Hematopoietic multipotent progenitor cell treated with erythropoietin and hydrocortisone succinate and interleukin-3 and kit ligand, for 8 days (in vitro differentiated cells): ENCODE measurements at regions not wholly inside any gene's neighbourhood (a gene's known extent, or its start where the extent isn't known, plus 50 kb on each side); places are given as distances from the start of the nearest gene placed in this dataset.
"Not testable (repeated sequence)": the region's sequence is repeated elsewhere in the genome, so short reads cannot be mapped to it uniquely, and the experiment has no call there.

Experiments
- DNase-seq: peaks from one replicate; pipeline ENCODE4 v3.0.0-alpha.2; 2015

DNA sequence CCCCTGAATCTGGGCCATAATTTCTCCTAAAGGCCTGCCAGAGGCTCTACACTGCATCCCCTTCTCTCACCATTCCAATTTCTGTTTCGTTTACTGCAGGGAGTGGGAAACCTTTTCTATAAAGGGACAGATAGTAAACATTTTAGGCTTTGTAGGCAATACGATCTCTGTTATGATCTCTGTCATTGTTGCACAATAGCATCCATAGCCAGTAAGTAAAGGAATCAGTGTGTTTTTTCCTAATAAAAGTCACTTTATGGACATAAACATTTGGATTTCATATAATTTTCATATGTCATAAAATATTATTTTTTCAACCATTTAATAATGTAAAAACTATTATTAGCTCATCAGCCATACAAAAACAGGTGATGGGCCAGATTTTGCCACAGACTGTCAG, 531.7 kb downstream of the DSC3 start:
- DNase-seq, result no peak

DNA sequence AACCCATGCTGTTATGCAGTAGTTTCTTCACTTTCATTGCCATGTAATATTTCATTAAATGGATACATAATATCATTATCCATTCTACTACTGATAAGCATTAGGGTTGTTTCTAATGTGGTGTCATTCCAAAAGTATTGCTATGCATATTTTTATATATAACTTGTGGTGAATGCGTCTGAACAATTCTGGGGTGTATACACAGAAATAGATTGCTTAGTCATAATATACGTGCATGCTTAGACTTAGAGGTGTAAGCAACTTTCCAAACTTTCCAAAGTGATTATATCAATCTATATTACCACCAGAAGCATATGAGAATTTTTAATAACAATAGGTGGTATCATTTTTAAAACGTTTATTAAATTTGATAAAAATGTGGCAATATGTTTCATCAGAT, 540.9 kb downstream of the DSC3 start:
- no peak for DNase-seq

DNA sequence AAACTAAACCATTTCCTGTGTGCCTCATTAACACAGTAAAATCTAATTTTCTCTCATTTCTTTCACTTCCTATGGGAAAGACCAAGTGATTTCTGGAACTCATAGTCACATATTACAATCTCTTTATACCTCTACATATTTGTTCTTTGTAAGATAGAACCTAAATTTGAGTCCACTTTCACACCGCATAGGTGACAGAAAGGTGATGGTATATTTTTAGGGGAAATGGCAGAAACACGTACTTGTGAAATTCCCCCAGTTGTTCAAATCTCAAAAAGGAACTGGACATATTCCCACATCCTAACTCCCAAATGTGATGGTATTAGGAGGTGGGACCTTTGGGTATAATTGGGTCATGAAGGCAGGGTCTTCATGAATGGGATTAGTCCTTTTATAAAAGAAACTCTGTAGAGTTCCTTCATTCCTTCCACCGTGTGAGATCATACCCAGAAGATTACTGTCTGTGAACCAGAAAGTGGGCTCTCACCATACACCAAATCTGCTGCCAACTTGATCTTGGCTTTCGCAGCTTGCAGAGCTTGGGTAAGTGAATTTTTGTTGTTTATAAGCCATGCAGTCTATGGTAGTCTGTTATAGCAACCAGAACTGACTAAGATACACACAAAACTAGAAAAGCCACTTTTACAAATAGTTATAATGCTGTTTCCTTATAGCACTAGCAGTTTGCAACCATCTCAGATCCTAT, 542.1 kb downstream of the DSC3 start:
- DNase-seq, result no peak

DNA sequence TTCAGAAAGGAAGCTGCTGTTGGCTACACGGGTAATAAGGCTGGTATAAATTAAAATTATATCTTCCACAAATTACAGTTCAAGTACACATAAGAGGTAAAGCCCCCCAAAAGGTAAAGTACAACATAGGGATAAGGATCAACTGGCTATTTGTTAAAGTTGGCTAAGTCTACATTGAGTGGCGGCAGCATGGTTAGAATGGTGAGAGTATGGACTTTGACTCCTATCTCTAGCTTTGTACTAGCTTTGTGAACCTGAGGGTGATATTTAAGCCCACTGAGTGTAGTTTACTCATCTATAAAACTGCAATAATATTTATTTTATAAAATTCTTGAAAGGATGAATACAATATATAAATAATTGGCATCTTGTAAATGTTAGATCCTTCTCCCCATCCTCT, 542.8 kb downstream of the DSC3 start:
- DNase-seq, result no peak

DNA sequence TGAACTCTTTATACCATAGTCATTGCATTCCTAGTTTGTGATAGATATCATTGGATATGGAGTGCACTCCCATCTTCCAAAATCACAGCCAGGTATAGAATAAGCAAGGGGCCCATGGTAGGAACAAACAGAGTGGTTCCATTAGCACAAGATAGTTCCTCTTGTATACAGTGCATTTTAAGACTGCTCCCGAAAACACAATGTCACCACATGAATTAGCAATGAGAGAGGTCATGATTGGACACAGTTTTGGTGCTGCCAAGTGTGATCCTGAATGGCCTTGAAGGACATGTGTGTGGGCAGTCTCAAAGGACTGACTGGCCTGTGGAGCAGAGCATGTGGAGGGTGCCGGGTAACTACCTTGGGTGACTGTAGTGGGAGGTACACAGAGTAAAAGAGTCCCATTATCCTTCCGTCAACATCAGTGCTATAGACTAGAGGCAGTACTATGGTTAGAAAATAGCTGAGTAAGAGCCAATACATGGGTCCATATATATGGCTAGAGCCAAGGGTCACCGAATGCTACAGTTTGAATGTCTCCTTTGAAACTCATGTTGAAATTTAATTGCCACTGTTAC, 549.9 kb downstream of the DSC3 start:
- no peak for DNase-seq

DNA sequence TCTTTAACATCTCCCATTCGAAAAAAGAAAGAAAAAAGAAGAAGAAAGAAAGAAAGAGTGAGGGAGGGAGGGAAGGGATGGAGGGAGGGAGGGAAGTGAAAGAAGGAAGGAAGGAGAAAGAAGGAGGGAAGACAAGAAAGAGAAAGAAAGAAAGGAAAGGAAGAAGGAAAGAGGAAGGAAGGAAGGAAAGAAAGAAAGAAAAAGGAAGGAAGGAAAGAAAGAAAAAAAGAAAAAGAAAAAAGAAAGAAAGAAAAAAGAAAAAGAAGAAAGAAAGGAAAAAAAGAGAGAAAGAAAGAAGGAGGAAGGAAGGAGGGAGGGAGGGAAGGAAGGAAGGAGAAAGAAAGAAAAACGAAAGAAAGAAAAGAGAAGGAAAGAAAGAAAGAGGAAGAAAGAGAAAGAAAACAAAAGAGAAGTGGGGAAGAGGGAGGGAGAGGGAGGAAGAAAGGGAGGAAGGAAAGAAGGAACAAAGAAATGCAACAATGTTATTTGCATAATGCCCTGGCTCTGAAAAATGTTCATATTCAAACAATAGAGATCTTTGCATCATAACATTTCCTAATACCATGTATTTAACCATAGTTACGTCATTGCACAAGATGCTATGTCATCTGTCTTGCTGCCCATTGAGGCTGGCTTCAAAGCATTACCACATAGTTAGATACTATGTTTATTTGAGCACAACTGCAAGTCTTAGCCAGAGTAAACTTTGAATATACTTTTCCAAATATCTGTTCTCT, 550.6 kb downstream of the DSC3 start:
- no peak for DNase-seq

DNA sequence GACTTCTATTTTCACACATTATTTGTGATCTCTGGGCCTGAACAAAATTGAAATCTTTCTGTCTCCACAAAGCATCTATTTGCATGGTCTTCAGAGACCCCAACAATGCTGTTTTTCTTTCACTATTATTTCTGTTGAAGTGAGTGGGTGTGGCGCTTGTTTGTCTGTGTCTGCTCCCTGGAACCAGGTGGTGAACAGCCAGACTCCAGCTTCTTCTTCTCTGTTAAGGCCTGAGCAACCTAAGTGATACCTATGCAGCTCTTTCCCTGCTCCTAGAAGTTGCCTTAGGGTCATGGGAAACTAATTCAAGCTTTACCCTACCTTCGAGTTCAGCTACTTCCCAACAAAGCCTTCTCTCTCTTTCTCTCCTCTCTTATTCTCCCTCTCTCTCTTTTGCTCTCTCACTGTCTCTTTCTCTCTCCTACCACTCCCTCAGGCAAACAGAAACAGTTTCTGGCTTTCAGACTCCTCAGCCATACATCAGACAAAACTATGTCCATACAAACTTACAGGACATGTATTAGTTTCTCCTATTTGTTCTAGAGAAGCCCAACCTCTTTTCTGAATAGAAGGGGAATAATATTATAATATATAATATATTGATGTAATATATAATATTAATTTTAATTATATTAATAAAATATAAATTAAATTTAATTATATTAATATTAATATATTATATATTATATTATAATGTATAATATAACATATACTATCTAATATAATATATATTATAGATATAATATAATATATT, 552.5 kb downstream of the DSC3 start:
- peak; percentile 4 for DNase-seq

DNA sequence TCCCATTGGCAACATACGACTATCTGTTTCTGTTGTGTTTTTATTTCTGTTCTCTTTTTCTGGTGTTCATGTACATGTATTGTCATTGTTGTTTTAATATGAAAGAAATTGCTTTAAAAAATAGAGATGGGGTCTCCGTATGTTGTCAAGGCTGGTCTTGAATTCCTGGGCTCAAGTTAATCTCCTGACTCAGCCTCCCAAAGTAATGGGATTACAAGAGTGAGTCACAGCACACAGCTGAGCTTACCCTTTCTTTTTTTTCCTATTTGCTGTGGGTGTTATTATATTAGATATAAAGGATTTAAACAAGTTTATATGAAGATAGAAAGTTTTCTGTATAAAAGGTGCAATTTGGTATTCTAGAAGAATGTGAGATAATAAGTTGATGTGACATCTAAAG, 554.6 kb downstream of the DSC3 start:
- no peak for DNase-seq

DNA sequence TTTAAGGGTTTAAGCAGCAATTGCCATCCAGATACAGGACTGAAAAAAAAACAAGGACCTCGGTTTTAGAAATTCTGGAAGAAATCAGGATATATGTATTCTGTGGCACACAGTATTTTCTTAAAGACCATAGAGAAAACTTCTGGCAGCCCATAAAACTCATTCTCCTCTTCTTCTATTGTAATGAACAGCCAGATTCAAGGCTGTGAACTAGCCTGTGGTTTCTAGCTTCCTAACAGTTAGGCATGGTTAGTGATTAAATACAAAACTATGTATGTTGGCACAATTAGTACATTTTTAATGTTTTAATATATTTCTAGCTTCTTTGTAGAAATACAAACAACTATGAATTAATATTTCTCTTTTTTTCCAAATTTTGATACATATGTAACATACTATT, 555.7 kb downstream of the DSC3 start:
- no peak for DNase-seq

DNA sequence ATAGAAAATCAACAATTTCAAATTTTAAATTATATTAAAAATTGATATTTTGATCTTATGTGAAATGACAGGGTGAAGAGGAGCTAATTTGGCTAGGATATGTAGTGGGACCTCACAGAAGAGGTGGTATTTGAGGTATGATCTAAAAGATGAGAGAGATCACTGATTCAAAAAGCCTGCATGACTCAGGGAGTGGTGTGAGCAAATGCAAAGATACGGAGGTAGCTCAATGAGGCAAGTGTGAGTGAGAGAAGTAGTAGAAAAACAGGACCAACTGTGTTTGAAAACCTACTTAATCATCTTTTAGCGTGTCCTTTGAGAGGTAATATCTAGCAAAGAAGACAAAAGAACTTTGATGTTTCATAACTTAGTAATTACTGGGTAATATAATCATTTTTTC, 557.5 kb downstream of the DSC3 start:
- DNase-seq, result no peak

DNA sequence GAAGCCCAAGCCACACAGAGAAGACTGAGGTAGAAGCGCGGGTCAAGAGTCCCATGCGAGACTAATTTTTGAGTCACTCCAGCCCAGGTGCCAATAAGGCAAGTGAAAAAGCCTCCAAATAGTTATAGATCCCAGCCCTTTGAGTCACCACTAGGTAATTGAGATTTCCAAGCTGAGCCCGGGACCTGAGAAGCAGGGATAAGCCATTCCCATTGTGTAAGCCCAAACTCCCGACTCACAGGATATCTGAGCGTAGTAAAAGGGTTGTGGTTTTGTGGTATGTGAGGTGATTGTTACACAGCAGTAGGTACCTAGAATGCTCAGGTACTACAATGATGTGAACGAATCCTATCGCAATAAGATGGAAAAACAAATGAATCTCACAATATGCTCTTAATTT, 560.7 kb downstream of the DSC3 start:
- no peak for DNase-seq

DNA sequence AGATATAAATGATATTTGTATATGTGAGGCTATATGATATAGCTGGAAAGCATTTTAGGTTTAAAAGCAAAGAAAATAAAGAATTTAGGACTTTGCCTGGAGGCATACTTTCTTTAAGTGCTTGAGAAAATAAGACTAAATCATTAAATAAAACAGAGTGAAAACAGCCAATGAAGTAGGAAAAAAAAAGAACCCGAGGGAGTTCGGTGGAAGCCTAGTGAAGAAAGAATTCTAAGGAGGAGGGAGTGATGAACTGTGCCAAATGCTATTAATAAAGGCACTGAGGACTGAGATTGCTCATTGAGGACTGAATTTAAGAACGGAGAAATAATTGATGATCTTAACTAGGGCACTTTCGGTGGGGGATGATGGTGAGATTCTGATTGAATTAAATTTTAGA, 573.5 kb downstream of the DSC3 start:
- DNase-seq, result no peak

DNA sequence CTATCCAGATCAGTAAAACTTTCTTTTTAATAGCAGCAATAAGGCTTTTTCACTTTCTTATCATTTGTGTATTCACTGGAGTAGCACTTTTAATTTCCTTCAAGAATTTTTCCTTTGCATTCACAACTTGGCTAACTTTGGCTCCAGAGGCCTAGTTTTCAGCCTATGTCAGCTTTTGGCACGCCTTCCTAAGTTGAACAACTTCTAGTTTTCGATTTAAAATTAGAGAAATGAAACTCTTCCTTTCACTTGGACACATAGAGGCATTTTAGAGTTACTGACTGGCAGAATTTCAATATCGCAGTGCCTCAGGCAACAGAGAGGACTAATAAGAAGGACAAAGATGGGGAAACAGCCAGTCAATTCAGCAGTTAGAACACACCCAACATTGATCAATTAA, 577.4 kb downstream of the DSC3 start:
- no peak for DNase-seq

DNA sequence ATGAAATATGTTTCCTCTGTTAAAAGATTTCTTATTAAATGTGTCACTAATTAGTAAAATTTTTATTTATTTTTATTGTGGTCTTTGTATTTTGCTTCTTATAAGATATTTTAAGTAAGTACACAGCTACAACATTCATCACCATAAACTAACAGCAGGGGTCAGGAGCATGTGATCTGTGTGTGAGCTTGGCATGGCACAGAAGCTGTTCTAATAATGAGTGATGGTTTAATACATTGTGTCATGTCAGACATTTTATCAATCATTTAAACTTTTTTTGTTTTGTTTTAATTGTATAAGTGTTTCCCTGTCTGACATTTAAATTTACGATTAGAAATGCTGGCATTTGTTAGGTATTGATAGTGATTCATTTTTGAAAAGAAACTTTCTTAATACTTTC, 585.4 kb downstream of the DSC3 start:
- no peak for DNase-seq

DNA sequence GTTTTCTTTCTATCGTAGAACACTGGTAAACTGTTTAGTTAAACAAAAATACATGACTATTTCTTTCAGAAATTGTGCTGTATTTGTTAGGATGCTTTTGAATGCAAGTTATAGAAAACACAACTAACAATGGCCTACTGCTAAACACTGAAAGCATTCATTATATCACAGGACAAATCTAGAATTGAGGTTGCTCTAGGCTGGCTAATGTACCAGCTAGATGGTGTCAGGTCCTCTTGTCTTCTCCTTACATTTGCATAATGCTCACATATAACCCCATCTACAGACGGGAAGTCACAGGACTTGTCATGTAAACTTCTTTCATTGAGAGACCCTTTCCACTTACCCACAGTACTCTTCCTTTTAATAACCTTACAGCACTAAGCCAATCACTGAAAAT, 586.8 kb downstream of the DSC3 start:
- no peak for DNase-seq

DNA sequence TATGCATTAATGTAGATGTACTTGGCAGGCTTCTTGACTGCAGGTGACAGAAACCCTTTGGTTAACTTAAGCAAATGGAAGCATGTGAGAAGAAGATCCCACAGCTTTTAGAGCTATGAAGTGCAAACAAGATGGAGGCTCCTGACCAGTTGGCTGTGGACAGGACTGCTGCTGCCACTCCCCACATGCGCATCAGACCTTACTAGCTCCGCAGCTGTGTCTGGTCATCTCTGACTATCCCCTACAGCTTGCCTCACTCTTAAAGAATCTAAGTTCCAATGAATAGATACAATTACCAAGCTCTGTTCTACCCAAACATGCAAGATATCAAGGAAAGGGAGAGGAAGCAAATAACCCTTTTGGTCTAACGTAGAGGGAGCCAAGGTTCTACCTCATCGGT, 587.6 kb downstream of the DSC3 start:
- no peak for DNase-seq

DNA sequence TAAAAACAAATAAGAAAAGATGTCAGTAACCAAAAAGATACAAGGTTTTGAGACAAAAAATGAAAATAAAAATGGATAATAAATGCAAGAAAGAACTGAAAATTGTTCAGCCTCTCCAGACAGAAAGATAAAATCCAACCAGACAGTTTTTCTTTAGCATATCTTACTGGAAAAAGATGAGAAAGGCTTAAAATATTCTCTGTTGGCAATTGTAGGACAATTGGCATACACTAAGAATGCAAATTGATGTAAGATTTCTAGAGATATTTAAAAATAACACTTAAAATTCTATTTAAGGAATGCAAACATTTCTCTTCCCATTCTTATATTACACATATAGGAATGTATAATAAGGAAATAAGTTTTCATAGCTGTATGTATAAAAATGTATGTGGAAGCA, 590.6 kb downstream of the DSC3 start:
- no peak for DNase-seq

DNA sequence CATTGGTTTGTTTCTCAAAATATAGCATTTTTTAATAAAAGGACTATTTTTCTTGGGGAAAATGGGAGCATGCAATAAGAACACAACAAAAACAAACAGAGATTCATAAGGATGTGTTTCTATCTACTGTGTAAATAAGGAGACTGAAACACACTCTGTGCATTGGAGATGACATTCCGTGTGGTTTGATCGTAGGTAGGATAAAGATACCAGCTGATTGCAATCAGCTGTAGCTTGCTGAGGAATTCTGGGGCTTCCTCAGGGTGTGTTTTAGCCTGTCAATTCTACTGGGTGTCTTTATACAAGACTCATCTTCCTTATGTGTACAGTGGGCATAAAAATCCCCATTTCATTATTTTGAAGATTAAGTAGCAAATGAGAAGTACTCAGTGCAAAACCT, 591.6 kb downstream of the DSC3 start:
- DNase-seq, result no peak

DNA sequence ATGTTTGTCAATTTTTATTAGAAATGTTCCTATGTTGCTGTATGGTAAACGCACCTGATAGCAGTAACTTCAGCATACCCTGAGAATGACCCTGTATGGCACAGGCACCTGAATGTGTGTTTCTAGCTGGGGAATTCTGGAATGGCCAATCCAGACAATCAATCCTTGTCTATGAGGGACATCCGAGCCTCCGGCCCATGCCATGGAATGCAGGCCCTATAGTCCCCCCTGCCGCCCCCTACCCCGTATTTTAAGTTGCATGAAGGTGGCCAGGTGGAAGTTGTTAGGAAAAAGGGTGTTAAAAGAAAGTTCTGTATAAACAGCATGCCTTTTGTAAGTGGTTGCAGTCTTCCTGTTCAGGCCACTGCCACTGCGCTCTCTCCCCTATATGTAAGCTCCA, 595.9 kb downstream of the DSC3 start:
- DNase-seq, result no peak

DNA sequence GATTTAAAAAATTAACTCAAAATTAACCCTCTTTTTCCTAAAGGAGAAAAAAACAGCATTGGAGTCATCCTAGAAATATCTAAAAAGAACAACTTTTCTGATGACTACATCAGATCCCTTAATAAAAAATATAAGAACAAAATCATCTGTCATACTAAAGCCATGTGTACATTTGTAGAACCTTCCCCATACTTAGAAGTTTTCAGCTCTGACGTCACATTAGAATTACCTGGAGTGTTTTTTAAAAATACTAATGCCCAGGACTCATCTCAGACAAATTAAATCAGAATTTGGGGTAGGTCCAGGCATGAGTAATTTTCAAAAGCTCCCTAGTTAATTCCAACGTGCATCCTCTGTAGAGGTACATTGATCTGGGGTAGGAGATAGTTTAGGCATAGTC, 598.0 kb downstream of the DSC3 start:
- no peak for DNase-seq

DNA sequence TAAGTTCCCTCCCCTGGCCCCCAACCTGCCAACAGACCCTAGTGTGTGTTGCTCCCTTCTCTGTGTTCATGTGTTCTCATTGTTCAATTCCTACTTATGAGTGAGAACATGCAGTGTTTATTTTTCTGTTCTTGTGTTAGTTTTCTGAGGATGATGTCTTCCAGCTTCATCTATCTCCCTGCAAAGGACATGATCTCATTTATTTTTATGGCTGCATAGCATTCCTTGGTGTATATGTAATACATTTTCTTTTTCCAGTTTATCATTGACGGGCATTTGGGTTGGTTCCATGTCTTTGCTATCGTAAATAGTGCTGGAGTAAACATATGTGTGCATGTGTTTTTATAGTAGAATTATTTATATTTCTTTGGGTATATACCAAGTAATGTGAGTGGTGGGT, 602.2 kb downstream of the DSC3 start:
- DNase-seq, result no peak

DNA sequence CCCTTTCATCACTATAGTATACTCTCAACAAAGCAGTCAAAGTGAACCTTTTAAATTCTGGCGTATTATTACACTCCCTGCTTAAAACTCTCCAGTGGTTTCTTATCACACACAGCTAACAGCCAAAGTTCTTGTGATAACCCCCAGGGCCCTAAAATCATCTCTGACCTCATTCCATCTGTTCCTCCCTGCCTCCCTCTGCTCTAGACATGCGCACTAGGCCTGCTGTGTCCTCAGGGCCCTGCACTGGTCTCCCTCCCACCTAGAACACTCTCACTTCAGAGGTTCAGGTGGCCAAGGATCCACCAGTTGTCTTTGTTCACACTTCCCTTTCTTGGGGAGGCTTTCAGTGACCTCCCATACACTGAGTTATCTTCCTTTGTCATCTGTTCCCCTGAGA, 603.4 kb downstream of the DSC3 start:
- no peak for DNase-seq

DNA sequence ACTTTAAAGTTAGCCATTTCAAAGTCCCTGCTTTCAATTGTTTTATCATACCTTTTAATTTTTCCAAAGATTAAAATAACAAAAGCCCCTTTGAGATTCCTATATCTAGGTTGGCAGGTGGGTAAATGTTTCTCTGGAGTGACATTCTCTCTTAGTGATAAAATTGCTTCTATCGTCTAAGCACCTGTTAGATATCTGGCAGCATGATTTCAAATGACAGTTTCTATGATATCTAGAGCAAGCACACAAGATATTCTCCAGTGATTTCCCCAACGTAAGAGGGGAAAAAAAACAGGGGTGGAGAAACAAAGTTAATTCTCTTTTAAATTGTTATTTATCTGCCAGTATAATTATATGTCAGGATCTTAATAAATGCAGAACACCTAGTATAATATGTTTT, 610.2 kb downstream of the DSC3 start:
- no peak for DNase-seq

DNA sequence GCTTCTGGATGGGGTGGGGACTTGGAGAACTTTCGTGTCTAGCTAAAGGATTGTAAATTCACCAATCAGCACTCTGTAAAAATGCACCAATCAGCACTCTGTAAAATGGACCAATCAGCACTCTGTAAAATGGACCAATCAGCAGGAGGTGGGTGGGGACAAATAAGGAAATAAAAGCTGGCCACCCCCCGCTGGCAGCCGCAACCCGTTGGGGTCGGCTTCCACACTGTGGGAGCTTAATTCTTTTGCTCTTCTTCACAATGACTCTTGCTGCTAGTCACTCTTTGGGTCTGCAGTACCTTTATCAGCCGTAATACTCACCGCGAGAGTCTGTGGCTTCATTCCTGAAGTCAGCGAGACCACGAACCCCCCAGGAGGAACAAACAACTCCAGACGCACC, 623.1 kb downstream of the DSC3 start:
- DNase-seq, result not testable (repeated sequence)
